Cardiac fibroblast (primary cell): ENCODE measurements at regions not wholly inside any gene's neighbourhood (a gene's known extent, or its start where the extent isn't known, plus 50 kb on each side); places are given as distances from the start of the nearest gene placed in this dataset.

Source experiments
- DNase-seq, 2 donors: peaks; one replicate each; pipeline versions ENCODE4 v3.0.0 to v3.0.0-alpha.2; 2010; ENCODE audit warnings: low read depth in 2 of 2
- H3K4me3 ChIP-seq, 2 donors: replicated peaks in 1 of 2; 1 replicate in 1 of 2; 2 replicates in 1 of 2; pipeline ENCODE4 v1.5.1; 2011; ENCODE audit warnings: low read depth in 2 of 2, low read length in 2 of 2, mild to moderate bottlenecking in 2 of 2, moderate library complexity in 1 of 2
- TF ChIP-seq, protein P1 (sequence below): IDR thresholded peaks from one replicate; pipeline ENCODE4 v1.5.1; 2011; ENCODE audit warnings: low read depth, mild to moderate bottlenecking, low read length, inconsistent platforms

- TF ChIP-seq, protein P1, sequence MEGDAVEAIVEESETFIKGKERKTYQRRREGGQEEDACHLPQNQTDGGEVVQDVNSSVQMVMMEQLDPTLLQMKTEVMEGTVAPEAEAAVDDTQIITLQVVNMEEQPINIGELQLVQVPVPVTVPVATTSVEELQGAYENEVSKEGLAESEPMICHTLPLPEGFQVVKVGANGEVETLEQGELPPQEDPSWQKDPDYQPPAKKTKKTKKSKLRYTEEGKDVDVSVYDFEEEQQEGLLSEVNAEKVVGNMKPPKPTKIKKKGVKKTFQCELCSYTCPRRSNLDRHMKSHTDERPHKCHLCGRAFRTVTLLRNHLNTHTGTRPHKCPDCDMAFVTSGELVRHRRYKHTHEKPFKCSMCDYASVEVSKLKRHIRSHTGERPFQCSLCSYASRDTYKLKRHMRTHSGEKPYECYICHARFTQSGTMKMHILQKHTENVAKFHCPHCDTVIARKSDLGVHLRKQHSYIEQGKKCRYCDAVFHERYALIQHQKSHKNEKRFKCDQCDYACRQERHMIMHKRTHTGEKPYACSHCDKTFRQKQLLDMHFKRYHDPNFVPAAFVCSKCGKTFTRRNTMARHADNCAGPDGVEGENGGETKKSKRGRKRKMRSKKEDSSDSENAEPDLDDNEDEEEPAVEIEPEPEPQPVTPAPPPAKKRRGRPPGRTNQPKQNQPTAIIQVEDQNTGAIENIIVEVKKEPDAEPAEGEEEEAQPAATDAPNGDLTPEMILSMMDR, result no peak
- DNase-seq, result no peak
- no peak overlapping the region for H3K4me3 ChIP-seq
Measured at GRCh38 chr22:47534804-47535410, 772.5 kb downstream of the TBC1D22A start.

GRCh38 chr22:47533961-47534803, 771.7 kb downstream of the TBC1D22A start:
- H3K4me3 ChIP-seq, result no peak overlapping the region
- no peak for DNase-seq
- TF ChIP-seq, protein P1, result no peak

- no peak for DNase-seq
- H3K4me3 ChIP-seq, result no peak overlapping the region
- TF ChIP-seq, protein P1, result no peak
Measured at GRCh38 chr22:47517062-47517461, 754.6 kb downstream of the TBC1D22A start.

- no peak for DNase-seq
- no peak overlapping the region for H3K4me3 ChIP-seq
- TF ChIP-seq, protein P1, result no peak
Measured at GRCh38 chr22:47515384-47516125, 753.1 kb downstream of the TBC1D22A start.

DNA sequence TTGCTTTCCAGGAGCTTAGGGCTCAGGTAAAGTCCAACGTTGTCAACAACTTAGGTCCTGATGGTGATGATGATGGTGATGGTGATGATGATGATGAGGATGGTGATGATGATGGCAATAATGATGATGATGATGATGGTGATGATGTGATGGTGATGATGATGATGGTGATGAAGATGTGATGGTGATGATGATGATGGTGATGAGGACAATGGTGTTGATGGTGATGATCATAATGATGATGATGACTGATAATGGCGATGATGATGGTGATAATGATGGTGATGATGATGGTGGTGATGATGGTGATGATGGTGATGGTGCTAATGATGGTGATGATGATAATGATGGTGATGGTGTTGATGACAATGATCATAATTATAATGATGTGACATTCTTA, 750.2 kb downstream of the TBC1D22A start:
- no peak for DNase-seq
- no peak overlapping the region for H3K4me3 ChIP-seq
- TF ChIP-seq, protein P1, result no peak

DNA sequence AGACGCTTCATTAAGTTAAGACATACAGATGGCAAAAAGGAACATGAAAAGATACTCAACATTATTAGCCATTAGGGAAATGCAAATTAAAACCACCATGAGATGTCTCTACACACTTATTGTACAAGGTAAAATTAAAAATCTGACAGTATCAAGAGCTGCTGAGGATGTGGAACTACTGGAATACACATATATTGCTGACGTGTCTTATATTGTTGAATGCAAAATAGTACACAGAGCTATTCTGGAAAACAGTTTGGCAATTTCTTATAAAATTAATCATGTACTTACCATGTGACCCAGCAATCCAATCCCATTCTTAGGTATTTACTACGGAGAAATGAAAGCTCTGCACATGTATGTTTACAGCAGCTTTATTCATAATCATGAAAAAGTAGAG, 742.5 kb downstream of the TBC1D22A start:
- TF ChIP-seq, protein P1, result no peak
- no peak overlapping the region for H3K4me3 ChIP-seq
- DNase-seq, result no peak
